Fibroblast of peridontal ligament (primary cell): ENCODE measurements at regions not wholly inside any gene's neighbourhood (a gene's known extent, or its start where the extent isn't known, plus 50 kb on each side); places are given as distances from the start of the nearest gene placed in this dataset.

Source experiments
- DNase-seq: peaks from one replicate; pipeline ENCODE4 v3.0.0-alpha.2; 2010; ENCODE audit errors: extremely low read depth

- no peak for DNase-seq
Measured at GRCh38 chr20:53695797-53696527, 102.3 kb upstream of the ZNF217 start.

GRCh38 chr20:53693262-53693871, 99.7 kb upstream of the ZNF217 start:
- DNase-seq = no peak

GRCh38 chr20:53692465-53693067, 98.9 kb upstream of the ZNF217 start:
- DNase-seq = peak; percentile 87

- DNase-seq = no peak
Measured at GRCh38 chr20:53691811-53692192, 98.2 kb upstream of the ZNF217 start.

GRCh38 chr20:53691060-53691810, 97.6 kb upstream of the ZNF217 start:
- DNase-seq = no peak

- no peak for DNase-seq
Measured at GRCh38 chr20:53688085-53688484, 94.4 kb upstream of the ZNF217 start.

- DNase-seq = no peak
Measured at GRCh38 chr20:53685070-53685595, 91.5 kb upstream of the ZNF217 start.

GRCh38 chr20:53683506-53683905, 89.9 kb upstream of the ZNF217 start:
- no peak for DNase-seq

GRCh38 chr20:53681352-53682212, 87.9 kb upstream of the ZNF217 start:
- DNase-seq = no peak

- peak; percentile 43 for DNase-seq
Measured at GRCh38 chr20:53679597-53680309, 86.1 kb upstream of the ZNF217 start.

GRCh38 chr20:53678990-53679596, 85.5 kb upstream of the ZNF217 start:
- DNase-seq = peak; percentile 54

- DNase-seq = no peak
Measured at GRCh38 chr20:53678315-53678989, 84.8 kb upstream of the ZNF217 start.

- DNase-seq = peak; percentile 70
Measured at GRCh38 chr20:53677447-53678314, 84.0 kb upstream of the ZNF217 start.

- no peak for DNase-seq
Measured at GRCh38 chr20:53676987-53677386, 83.3 kb upstream of the ZNF217 start.

- no peak for DNase-seq
Measured at GRCh38 chr20:53676519-53676822, 82.8 kb upstream of the ZNF217 start.

- peak; percentile 88 for DNase-seq
Measured at GRCh38 chr20:53672484-53673129, 79.0 kb upstream of the ZNF217 start.

GRCh38 chr20:53671370-53671769, 77.7 kb upstream of the ZNF217 start:
- DNase-seq = no peak
